ENCODE measurements at regions not wholly inside any gene's neighbourhood (a gene's known extent, or its start where the extent isn't known, plus 50 kb on each side); places are given as distances from the start of the nearest gene placed in this dataset.

- intact Hi-C loops (cut with micrococcal nuclease): no loop called here
- BruUV-seq (replicated peaks): no TSS peak
- CTCF ChIA-PET: no interaction called here
- POLR2A ChIA-PET: no interaction called here
- H3K4me1 Mint-ChIP-seq (ENCODE audit: insufficient read depth, unreplicated experiment): no peaks in the 10 kb centered on the region
- peaks cover 21% of the 10 kb centered on the region for H3K27me3 Mint-ChIP-seq (ENCODE audit: insufficient read depth, unreplicated experiment)
- H3K36me3 Mint-ChIP-seq (ENCODE audit: insufficient read depth, unreplicated experiment): no peaks in the 10 kb centered on the region
- no peak overlapping the region for H3K4me3 Mint-ChIP-seq (ENCODE audit: unreplicated experiment)
- H3K27ac Mint-ChIP-seq (ENCODE audit: low read depth, unreplicated experiment): no peak overlapping the region
- no peak for TF ChIP-seq CTCF (IDR thresholded peaks at IDR 0.05; ENCODE audit: unreplicated experiment)
- no peaks in the 10 kb centered on the region for H3K9me3 Mint-ChIP-seq (ENCODE audit: unreplicated experiment)
- no peak for DNase-seq (ENCODE audit: unreplicated experiment)
These were observed 508.4 kb downstream of the TFEC start for GRCh38 chr7:115522174-115522573.

- no TSS peak for BruUV-seq (replicated peaks)
- Mint-ChIP-seq H3K9me3 (ENCODE audit: unreplicated experiment) (no peaks in the 10 kb centered on the region), H3K36me3 (ENCODE audit: insufficient read depth, unreplicated experiment) (no peaks in the 10 kb centered on the region), H3K4me3 (ENCODE audit: unreplicated experiment) (no peak overlapping the region), H3K4me1 (ENCODE audit: insufficient read depth, unreplicated experiment) (no peaks in the 10 kb centered on the region), H3K27ac (ENCODE audit: low read depth, unreplicated experiment) (no peak overlapping the region), H3K27me3 (ENCODE audit: insufficient read depth, unreplicated experiment) (peaks cover 63% of the 10 kb centered on the region)
- POLR2A ChIA-PET: no interaction called here
- intact Hi-C loops (cut with micrococcal nuclease): no loop called here
- DNase-seq (ENCODE audit: unreplicated experiment): no peak
- CTCF ChIA-PET: no interaction called here
- no peak for TF ChIP-seq CTCF (IDR thresholded peaks at IDR 0.05; ENCODE audit: unreplicated experiment)
These were observed 514.2 kb downstream of the TFEC start for GRCh38 chr7:115516341-115516740.

GRCh38 chr7:115511330-115511729 lies 519.2 kb downstream of the TFEC start:
- CTCF ChIA-PET: no interaction called here
- POLR2A ChIA-PET: no interaction called here
- TF ChIP-seq CTCF (IDR thresholded peaks at IDR 0.05; ENCODE audit: unreplicated experiment): no peak
- no peaks in the 10 kb centered on the region for H3K9me3 Mint-ChIP-seq (ENCODE audit: unreplicated experiment)
- intact Hi-C loops (cut with micrococcal nuclease): no loop called here
- H3K4me1 Mint-ChIP-seq (ENCODE audit: insufficient read depth, unreplicated experiment): no peaks in the 10 kb centered on the region
- no peak overlapping the region for H3K27ac Mint-ChIP-seq (ENCODE audit: low read depth, unreplicated experiment)
- no TSS peak for BruUV-seq (replicated peaks)
- no peak overlapping the region for H3K4me3 Mint-ChIP-seq (ENCODE audit: unreplicated experiment)
- peak; percentile 6 for DNase-seq (ENCODE audit: unreplicated experiment)
- H3K36me3 Mint-ChIP-seq (ENCODE audit: insufficient read depth, unreplicated experiment): no peaks in the 10 kb centered on the region
- peaks cover 86% of the 10 kb centered on the region for H3K27me3 Mint-ChIP-seq (ENCODE audit: insufficient read depth, unreplicated experiment)

GRCh38 chr7:115505136-115505535 lies 525.4 kb downstream of the TFEC start:
- ChIA-PET CTCF (no interaction called here), POLR2A (no interaction called here)
- Mint-ChIP-seq H3K27ac (ENCODE audit: low read depth, unreplicated experiment) (no peak overlapping the region), H3K4me1 (ENCODE audit: insufficient read depth, unreplicated experiment) (no peaks in the 10 kb centered on the region), H3K27me3 (ENCODE audit: insufficient read depth, unreplicated experiment) (peaks cover 91% of the 10 kb centered on the region), H3K9me3 (ENCODE audit: unreplicated experiment) (no peaks in the 10 kb centered on the region), H3K4me3 (ENCODE audit: unreplicated experiment) (no peak overlapping the region), H3K36me3 (ENCODE audit: insufficient read depth, unreplicated experiment) (no peaks in the 10 kb centered on the region)
- TF ChIP-seq CTCF (IDR thresholded peaks at IDR 0.05; ENCODE audit: unreplicated experiment): no peak
- intact Hi-C loops (cut with micrococcal nuclease): no loop called here
- no peak for DNase-seq (ENCODE audit: unreplicated experiment)
- no TSS peak for BruUV-seq (replicated peaks)
